Cardiac fibroblast (primary cell): ENCODE measurements at regions not wholly inside any gene's neighbourhood (a gene's known extent, or its start where the extent isn't known, plus 50 kb on each side); places are given as distances from the start of the nearest gene placed in this dataset.

Experiments
- DNase-seq, 2 donors: peaks; one replicate each; pipeline versions ENCODE4 v3.0.0 to v3.0.0-alpha.2; 2010; ENCODE audit warnings: low read depth in 2 of 2
- H3K4me3 ChIP-seq, 2 donors: replicated peaks in 1 of 2; 1 replicate in 1 of 2; 2 replicates in 1 of 2; pipeline ENCODE4 v1.5.1; 2011; ENCODE audit warnings: low read depth in 2 of 2, low read length in 2 of 2, mild to moderate bottlenecking in 2 of 2, moderate library complexity in 1 of 2
- TF ChIP-seq, protein P1 (sequence below): IDR thresholded peaks from one replicate; pipeline ENCODE4 v1.5.1; 2011; ENCODE audit warnings: low read depth, mild to moderate bottlenecking, low read length, inconsistent platforms

DNA sequence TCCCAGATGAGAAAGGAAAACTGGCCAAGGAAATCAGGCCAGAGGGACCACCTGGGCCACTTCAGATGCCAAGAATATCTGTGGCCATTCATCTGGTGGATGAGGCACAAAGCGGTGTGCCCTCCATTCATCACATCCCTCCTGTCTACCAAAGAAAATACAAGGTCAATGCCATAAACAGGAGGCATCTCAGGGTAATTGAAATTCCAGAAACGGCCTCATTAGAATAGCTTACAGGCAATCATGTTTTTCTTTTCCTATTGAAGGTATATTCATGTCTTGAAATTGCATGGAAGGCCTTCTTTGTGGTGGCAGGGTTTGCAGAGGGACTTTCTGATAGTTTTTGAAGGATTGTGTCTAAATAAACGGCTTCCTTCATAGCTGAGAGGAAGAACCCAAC lies 578.3 kb downstream of the HAO1 start:
- H3K4me3 ChIP-seq = no peak overlapping the region
- TF ChIP-seq, protein P1, sequence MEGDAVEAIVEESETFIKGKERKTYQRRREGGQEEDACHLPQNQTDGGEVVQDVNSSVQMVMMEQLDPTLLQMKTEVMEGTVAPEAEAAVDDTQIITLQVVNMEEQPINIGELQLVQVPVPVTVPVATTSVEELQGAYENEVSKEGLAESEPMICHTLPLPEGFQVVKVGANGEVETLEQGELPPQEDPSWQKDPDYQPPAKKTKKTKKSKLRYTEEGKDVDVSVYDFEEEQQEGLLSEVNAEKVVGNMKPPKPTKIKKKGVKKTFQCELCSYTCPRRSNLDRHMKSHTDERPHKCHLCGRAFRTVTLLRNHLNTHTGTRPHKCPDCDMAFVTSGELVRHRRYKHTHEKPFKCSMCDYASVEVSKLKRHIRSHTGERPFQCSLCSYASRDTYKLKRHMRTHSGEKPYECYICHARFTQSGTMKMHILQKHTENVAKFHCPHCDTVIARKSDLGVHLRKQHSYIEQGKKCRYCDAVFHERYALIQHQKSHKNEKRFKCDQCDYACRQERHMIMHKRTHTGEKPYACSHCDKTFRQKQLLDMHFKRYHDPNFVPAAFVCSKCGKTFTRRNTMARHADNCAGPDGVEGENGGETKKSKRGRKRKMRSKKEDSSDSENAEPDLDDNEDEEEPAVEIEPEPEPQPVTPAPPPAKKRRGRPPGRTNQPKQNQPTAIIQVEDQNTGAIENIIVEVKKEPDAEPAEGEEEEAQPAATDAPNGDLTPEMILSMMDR = no peak
- DNase-seq = no peak

DNA sequence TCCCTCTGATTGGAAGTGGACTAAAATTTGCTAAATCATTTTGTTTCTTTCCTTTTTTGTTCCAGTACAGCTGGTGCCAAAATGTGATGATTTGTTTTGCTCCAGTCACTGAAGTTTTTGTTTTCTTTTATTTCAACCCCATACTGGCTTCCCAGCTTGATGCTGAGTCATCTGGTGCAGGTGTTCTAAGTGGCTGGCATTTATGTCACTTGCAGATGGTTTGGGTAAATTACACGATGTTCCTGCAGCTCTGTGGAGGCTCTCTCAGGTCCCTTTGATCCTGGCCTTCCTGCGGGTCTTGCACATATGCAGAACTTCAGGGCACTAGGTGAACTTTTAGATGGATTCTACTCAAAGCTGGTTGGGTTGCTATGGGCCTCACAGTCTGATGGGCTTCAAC lies 577.7 kb downstream of the HAO1 start:
- TF ChIP-seq, protein P1 = no peak
- no peak overlapping the region for H3K4me3 ChIP-seq
- DNase-seq = peak in 1 of 2 donors; percentile 36

DNA sequence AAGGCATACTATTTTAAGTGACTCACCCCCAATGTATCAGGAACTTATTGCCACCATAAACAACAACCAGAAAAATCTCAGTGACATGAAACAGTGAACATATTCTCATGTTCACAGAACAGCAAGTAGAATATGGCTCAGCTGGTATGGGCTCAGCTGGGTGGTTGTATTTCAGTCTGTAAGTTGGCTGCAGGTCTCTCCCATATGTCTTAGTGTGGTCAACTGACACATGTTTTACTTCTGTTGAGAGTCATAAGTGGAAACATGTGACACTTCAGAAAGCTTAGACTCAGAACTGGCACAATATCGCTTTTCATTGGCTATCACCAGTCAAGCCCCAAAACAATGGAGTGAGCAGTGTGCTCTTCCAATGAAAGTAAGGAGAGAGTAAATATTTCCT lies 574.1 kb downstream of the HAO1 start:
- DNase-seq = no peak
- TF ChIP-seq, protein P1 = no peak
- no peak overlapping the region for H3K4me3 ChIP-seq

DNA sequence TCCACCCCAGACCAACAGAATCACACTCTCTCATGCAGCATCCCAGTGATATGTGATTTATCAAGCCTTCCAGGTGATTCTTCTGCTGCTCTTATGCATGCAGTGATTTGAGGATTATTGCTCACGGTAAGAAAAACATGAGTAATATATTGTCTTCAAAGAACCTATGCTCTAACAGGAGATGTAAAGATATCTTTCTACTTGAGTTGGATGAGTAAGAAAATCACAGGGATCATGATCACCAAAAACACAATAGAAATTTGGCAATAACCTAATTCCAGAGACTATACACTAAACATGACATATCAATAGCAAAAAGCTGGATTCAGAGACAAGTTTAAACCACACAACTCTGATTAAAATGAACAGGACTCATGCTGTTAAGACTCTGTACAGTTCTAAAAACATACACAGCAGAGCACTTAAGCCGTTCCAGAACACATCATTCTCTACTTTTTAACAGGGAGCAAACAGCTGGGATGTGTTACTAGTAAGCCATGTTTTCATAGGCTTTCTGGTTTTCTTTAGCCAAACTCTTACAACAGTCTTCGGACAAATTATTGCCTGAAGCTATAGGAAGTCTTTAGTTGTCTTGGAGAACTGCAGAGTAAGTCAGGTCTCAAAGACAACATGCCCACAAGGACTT lies 568.6 kb downstream of the HAO1 start:
- DNase-seq = peak in 1 of 2 donors; percentile 22
- no peak overlapping the region for H3K4me3 ChIP-seq
- TF ChIP-seq, protein P1 = no peak

DNA sequence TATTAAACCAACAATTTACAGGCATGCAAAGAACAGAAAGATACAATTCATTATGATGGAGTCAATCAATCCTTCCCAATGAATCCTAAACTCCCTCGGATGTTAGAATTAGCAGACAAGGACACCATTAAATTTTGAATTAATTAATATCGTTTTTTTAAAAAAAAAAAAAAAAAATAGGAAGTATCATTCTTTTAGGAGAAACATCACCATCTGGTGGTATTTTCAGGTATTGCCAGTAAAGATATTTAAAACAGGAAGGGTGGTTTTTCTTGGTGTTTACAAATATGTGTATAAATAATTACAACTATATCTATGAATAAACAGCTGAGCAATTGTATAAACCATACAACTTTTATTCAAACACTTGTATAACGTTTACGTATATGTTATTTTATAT lies 564.4 kb downstream of the HAO1 start:
- H3K4me3 ChIP-seq = no peak overlapping the region
- peak; percentile 33 to 65 for DNase-seq
- TF ChIP-seq, protein P1 = peak; percentile 49

DNA sequence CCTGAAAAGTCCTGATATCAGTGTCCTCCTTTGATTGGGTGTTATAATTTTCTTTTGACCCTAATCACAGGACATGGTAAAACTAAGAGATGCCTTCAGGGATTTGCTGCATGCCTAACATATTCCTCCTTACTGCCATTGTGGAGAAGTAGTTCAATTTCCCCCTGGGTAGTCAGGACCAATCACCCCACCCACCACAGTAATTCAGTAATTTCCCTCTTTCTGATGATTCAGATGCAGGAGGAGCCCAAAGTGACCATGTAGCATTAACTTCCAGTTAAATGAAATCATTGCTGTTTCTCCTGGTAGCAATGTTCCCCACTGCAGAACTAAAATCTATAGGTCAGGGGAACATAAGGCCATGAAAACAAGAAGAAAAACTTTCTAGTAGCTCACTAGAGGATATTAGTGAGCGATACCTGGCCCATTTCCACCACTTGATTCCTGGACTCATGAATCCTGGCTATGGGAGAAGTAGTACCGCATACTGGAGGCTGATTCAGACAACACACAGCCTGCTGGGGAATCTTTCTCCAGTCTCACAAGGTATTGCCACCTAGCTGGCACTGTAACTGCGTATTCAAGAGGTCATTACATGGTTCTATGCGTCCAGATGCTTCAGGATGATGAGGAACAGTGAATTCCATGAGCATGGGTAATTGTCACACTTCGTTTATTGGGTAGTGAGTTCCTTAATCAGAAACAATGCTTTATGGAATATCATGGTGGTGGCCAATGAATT lies 561.2 kb downstream of the HAO1 start:
- DNase-seq = peak in 1 of 2 donors; percentile 36
- H3K4me3 ChIP-seq = no peak overlapping the region
- TF ChIP-seq, protein P1 = no peak
